SKM-1 treated with dmso at 0.1 percent for 144 hours (cell line): ENCODE measurements at regions not wholly inside any gene's neighbourhood (a gene's known extent, or its start where the extent isn't known, plus 50 kb on each side); places are given as distances from the start of the nearest gene placed in this dataset.
A peak's percentile ranks its signal among the peaks of the same experiment; 100 is the strongest.

Experiments used
- DNase-seq: peaks from one replicate; lab custom pipeline; 2025; ENCODE audit not compliant: unreplicated experiment; lab: John Stamatoyannopoulos, UW

DNA sequence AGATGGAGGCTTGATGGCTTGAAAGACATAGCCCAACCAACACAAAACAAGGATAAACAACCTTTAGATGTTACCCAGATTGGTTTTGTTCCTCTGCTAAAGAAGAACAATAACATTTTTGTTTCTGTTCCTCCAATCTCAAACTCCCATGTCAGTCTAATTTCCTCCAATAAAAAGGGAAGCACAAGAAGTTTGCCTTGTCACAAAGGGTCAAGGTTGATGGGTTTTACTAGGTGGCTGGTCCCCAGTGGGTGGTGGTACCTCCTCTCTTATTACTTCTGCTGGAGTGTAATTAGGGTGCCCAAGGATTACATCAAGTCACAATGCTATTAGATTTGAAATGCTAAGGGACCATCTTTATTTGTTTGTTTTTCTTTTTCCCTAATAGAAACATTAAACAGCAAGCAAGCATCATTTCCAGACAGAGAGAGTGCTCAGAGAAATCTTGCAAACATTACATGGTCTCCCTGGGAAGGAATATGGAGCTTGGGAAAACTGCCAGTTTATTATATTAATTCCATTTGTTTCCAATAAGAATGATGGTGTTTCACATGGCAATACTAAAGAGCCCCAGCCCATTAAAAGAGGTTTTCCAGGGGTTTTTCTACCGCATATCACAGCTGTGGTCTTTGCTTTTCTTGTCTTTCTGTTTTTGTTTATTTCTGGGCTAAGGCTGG lies 78.3 kb upstream of the AOAH start:
- no peak for DNase-seq

DNA sequence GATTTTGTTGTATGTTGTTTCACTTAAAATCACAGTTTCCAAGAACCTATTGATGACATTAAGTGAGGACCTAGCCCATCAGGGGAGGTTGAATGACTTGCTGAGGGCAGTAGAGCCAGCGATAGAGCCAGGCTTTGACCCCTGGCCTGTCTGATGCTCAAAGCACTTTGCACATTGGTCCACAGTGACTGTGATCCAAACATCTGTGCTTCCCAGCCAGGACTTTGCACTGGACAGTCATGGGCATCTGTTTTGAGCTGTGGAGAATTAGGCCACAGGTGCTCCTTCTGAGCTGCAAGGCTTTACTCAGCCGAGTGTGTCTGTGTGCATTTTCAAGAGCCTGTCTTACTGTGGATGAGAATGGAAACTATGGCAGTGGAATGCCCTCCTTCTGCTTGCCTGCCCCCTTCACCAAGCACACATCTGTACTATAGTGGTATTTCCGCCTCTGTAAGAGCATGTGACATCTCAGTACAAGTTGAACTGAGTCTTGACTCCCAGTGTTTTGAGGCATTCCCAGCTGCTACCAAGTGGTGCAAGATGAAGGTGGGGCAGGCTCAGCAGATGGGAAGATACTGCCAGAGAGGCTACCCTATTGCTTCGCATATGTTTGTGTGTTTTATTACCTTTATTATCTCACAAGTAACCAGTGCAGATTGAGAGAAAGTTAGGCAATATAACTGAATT lies 72.7 kb upstream of the AOAH start:
- DNase-seq: no peak

DNA sequence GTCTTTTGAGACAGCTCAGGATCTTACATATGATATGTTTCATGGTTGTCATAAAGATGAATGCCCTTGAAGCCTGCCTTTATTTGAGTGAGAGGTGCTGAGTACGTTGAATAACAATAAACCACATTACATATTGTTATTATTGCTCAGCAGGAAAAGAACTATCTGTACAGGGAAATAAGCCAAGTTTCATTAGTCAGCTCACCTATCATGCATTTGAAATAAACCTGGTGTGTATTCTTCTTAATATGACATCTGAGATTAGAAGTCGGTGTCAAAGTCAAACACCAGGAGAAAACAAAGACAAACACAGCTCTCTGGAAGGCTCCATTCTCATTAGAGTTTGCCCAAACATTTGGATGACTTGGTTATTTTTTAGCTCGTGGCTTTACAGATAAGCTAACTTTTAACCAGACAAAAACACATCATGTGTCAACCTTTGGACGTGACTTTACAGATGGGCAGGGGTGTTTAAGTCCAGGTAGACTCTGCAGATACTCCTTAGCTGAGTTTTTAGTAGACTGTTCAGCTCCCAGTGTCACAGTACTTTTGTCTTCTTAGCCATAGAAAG lies 71.2 kb upstream of the AOAH start:
- no peak for DNase-seq

DNA sequence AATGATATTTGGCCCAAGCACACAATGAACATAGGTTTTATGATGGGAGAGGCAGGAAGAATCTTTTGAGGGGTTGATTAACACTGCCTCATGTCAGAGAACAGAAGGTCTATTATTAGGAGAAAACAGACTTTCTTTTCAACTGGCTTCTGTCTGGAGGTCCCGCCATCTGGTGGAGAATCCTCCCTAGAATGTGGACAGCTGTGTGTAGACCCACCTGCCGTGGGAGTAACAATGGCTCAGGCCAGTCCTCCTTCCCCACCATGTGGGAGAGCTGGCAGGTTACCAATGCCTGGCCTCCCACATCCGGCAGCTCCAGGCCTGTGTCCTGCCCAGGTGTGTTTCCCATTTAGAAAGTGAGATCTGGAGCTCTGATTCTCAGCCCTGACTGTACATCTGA lies 70.4 kb upstream of the AOAH start:
- DNase-seq: no peak

DNA sequence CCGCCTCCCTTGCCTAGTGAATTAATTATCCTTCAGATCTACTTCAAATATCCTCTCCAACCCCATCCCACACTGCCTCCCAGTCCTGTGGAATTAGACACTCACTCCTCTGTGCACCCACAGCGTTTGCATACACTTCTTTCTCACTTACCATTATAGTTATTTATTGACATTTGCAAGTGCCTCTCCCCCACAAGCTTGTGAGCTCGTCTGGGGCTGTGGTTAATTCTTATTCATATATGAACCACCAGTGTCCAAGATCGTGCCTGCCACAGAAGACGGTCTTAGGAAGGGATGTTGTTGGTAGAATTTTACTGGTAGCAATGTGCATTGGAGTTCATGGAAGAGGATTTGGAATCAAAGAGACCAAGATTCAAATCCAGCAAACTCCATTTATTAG lies 68.1 kb upstream of the AOAH start:
- DNase-seq: no peak

DNA sequence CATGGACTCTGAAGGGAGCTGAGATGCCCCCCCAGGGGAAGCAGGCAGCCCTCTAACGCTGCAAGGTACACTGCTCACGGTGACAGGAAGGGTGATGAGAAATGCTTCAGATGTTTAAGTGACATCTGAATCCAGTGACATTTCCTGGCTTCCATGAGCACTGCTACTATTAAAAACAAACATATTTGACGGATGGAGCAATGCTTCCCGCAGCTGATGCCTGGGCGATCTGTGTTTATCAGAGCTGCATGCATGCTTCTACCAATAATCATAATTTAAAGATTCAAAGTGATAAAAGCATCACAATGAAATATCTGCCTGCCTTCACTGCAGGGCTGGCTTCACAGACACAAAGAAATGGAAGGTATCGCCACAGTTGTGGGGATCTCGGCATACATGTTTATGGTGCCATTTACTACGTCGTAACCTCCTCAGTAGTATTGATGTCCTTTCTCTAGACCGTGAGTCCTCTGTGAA lies 66.1 kb upstream of the AOAH start:
- DNase-seq: no peak

DNA sequence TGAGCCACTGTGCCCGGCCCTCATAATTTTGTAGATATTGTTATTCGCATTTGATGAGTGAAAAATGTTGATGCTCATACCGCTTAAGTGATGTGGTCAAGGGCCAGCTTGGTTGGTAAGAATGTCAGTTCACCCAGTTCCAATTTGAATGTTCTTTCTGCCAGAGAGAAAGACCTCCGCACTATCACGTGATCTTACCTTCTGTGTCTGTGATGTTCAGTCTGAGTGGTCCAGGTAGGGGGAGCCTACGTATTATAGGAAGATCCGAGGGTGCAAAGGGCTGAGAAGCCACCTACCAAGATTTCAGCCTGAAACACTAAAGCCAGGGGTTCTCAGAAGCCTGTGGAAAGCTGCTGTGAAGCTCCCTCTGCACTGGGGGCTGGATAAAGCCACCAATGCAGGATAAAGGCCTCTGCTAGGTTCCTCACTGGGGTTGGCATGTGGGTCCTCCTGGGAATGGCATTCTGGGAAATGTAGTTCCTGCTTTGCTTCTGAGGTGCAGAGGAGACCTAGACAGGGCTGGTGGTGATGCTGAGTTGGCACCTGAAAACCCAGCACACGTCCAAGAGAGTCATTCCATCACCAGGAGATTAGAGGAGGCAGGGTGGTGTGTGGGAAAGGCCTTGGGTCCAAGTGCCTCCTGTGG lies 64.7 kb upstream of the AOAH start:
- no peak for DNase-seq

DNA sequence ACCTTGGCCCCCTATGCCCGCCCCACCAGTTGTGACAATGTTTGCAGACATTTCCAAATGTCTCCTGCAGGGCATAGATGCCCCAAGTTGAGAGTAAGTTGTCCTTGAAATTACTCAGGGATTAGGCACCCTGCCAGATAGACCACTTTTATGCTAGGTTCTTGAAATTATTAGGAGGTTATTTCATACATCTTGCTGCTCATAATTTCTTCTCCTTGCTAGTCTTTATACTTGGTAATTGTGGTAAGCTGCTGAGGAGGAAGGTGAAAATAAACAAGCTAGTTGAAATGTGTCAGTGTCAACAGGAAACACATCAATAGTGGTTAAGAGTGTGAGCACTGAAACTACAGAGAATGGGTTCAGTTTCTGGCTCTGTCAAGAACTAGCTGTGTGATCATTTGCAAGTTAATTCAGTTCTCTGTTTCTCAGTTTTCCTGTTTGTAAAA lies 63.7 kb upstream of the AOAH start:
- DNase-seq: no peak

DNA sequence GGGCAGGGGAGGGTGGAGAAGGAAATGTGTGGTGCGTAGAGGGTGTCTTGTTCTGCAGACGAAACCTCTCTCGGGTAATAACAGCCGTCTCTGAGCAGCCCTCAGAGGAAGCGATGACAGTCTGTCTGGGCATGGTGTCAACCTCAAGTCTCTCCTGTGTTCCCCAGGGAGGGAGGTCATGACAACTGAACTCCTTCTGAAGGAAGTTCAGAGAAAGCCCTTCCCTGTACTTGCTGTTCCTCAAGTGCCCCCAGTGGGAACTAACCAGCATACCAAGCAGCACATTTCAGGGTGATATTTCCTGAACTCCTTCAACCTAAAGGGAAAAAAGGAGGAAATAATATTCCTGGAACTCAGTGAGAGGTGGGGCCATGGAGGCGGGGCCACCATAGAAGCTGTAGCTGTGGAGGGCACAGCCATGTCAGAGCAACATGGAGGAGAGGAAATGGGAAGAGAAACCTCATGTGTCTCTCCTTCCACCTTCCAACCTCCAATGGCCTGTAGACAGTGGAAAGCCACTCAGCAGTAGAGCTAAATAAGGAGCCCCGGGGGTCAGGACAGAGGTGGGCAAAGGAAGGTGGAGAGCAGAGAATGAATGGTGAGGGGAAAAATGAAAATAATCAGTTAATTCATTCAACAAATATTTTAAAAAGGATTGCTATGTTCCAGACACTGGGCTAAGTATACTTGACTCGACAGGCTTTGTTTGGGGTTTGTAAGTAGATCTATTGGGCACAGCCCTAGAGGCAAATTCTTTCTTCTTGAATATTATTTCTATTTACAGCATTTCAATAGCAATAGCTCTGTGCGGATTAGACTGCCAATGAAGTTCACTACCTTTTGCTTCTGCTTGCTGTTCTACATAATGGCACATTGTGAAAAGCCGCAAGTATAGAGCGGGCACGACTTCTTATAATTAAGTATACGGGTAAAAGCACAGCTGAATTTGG lies 61.0 kb upstream of the AOAH start:
- peak; percentile 87 for DNase-seq

DNA sequence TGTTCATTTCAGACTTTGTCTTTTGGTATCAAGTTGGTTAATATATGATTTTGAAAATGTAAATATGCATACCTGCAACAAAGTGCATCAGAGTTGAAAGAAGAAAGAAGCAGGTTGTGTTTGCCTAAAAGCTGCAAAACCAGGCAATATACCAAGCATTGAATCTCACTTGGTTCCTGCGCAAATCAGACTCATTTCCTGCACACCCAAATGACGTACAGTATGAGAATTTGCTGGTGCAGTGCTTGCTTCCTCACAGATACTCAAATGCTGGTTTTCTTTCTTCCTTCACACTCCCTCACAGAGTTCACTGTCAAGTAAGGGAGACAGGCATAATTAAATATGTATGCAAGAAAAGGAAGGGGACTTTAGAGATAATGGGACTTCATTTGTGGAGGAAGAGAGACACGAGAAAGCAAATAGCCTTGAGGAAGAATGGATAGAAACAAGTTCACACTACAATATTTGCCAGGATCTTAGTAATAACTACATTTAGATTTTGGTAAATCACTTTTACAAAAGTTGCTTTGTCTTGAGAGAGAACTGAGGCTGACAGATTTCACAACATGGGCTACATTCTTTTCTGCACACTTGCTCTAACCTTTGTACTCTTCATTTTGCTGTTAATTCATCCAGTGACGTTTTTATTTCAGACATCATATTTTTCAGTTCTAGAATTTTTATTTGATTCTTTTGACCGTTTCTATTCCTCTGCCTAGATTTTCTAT lies 56.9 kb upstream of the AOAH start:
- no peak for DNase-seq

DNA sequence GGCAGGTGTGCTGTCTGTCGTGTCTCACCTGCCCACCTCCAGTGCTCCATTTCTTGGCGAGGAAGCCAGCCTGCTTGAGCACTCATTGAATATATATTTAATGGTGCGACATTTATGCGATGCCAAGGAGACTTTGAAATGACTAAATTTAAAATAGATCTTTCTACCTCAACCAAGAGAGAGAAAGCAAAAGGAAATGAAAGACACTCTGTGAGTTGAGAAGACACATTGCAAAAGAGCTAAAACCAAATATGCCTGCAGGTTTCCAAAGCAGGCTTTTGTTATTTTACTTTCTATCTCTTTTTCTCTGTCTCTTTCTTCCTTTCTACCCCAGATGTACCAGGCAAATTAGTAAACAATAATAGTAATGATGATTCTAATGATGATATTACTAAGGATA lies 53.6 kb upstream of the AOAH start:
- no peak for DNase-seq

DNA sequence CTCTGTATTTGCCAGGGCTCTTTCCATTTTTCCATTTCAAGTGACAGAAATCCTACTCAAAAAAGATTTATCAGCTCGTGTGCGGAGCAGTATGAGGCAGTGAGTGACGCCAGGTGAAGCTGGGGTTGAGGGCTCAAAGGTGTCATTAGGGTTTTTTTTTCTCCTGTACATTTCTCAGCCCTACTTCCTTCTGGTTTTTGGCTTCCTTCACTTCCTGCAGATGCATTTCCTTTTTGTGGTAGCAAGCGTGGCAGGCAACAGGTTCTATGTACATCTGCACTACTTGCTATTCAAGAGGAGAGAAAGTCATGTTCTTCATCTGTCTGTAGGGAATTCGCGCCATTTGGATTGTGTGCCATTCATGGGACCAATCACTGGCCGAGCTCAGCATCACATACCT lies 52.8 kb upstream of the AOAH start:
- DNase-seq: peak; percentile 65

DNA sequence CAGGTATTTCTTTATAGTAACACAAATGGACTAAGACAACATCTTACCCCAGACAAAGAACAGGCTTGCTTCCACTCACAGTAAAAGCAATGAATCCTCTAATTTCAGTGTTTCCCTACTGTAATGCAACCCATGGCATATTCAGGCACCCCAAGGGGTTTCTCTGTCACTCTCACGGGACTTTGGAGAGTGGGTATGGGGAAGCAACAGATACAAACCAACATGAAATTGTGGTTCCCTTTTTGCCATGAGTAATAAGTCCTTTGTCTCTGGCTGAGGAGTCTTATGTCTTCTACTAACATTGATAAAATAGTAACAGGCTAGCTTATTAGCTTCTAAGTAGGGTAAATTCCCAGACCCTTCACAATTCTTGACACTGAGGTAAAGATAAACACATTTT lies 51.4 kb upstream of the AOAH start:
- peak; percentile 69 for DNase-seq

DNA sequence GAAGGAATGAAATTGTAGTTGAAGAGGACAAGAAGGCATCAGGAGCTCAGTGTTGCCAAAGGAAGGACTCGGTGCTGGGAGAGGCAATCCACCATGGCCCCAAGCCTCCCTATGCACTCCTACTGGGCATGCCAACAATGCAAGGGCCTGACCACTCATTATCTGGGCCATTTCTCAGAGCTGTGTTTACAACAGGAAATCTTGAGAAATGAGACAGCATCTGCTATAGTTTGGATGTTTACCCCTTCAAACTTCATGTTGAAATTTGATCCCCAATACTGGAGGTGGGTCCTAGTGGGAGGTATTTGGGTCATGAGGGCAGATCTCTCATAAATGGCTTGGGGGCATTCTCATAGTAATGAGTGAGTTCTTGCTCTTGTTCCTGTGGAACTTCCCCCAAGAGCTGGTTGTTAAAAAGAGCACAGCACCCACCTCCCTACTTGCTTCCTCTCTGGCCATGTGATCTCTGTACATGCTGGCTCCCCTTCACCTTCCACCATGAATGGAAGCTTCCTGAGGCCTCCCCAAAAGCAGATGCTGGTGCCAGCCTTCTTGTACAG lies 50.8 kb upstream of the AOAH start:
- DNase-seq: peak; percentile 26
